Panc1 (cell line): ENCODE measurements at regions not wholly inside any gene's neighbourhood (a gene's known extent, or its start where the extent isn't known, plus 50 kb on each side); places are given as distances from the start of the nearest gene placed in this dataset.

ENCODE experiments used
- CTCF ChIP-seq: fragments of 450-650 bp; IDR thresholded peaks from 2 replicates; pipeline ENCODE4 v1.5.1; 2017; ENCODE audit warnings: mild to moderate bottlenecking
- POLR2AphosphoS5 ChIP-seq: IDR thresholded peaks from 2 replicates; pipeline ENCODE4 v1.6.1; 2012; ENCODE audit warnings: mild to moderate bottlenecking, low read depth, low read length, moderate library complexity
- REST ChIP-seq, 2 experiments: IDR thresholded peaks; 2 replicates each; pipeline ENCODE4 v1.6.1; 2011 to 2012; ENCODE audit warnings: low read depth in 2 of 2, control low read depth in 1 of 2, low read length in 1 of 2, mild to moderate bottlenecking in 1 of 2, moderate library complexity in 1 of 2; ENCODE audit not compliant: insufficient read depth in 1 of 2

- no peak for TF ChIP-seq CTCF
- TF ChIP-seq POLR2AphosphoS5 = no peak
- no peak for TF ChIP-seq REST (IDR thresholded peaks at IDR 0.05; ENCODE audit: insufficient read depth in 1 of 2, low read depth in 2 of 2, low read length in 1 of 2)
Measured at GRCh38 chr1:239123260-239123659, 263.1 kb upstream of the CHRM3 start.
